Fibroblast of skin of scalp (primary cell): ENCODE measurements at regions not wholly inside any gene's neighbourhood (a gene's known extent, or its start where the extent isn't known, plus 50 kb on each side); places are given as distances from the start of the nearest gene placed in this dataset.

Experiments used
- DNase-seq: peaks from one replicate; pipeline ENCODE4 v3.0.0-alpha.2; 2013

GRCh38 chr1:106615473-106615872 lies 441.0 kb upstream of the PRMT6 start:
- no peak for DNase-seq

DNA sequence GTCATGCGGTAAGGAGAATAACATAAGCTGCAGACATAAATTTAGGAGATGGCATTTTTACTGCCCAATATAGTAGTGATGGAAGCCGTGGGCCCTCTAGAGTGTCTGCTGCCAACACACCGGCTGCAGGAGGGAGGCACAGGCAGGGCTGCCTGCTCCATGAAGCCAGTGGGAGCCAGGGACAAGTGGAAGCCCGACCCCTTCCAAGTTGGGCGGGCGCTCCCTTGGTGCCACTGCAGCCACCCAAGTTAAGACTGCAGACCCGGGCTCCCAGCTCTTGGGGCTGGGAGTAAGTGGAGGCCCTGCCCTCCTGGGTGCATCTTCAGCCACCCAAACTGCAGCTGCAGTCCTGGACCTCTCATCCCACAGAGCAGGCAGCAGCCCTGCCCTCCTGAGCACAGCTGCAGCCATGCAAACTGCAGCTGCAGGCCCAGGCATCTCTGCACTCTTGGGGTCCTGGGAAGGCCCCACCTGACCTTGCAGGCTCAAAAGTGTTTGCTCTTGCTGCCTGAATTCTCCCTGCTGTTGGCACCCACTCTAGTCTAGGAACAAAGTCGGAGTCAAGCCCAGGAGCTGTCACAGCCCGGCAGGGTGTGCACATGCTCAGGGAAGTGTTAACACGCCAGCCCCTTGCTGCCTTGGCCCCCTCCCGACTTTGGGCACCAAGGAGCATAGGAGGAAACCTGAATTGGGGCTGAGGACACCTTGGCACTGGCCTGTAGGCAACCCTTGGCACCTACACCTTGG lies 437.2 kb upstream of the PRMT6 start:
- DNase-seq, result no peak

DNA sequence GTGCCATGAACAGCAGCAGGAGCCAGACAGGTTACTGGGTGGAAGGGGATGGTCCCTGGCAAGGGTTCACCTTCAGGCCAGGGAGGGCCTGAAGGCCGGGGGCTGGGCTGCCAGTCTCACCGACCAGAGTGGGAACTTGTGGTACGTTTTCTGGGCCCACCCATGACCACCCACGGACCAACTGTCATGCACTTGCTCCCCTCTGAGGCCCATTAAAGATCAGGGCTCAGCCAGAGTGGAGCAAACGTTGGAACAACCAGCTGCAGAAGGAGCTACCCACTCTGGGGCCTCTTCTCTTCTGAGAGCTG lies 436.7 kb upstream of the PRMT6 start:
- no peak for DNase-seq

DNA sequence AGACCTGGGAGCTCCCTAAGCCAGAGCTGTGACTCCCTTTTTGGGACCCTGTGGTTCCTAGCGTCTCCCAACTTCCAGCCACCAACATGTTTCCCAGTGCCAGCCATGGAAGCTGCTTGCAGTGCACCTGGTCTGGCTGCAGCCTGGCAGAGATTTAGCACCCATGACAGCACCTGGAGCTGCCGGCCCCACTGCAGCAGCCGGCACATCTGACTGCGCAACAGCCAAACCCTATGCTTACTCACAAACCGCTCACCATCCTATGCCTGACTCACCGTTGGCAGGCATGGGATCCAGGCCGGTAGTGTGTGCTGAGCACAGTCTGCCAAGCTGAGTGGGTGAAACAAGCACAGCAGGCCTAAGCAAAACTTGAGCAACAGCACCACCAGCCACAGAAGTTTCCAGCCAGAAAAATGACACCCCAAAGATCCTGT lies 435.9 kb upstream of the PRMT6 start:
- DNase-seq, result peak; percentile 46

GRCh38 chr1:106621853-106622252 lies 434.6 kb upstream of the PRMT6 start:
- DNase-seq, result no peak

DNA sequence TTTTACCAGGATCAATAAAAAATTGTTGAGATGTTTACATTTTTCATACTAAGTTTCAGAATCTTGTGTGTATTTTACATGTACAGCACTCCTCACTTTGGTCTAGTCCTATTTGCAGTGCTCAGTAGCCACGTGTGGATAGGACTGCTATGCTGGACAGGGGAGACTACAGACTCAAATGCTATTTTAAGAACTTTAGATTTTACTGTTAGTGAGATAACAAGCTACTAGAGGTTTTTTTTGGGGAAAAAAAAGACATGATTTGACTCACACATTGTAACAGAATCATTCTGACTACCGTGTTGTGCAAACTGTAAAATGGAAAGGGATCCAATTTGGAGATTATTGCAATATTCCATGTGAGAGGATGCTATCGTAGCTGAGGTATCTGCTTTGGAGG lies 418.9 kb upstream of the PRMT6 start:
- no peak for DNase-seq

DNA sequence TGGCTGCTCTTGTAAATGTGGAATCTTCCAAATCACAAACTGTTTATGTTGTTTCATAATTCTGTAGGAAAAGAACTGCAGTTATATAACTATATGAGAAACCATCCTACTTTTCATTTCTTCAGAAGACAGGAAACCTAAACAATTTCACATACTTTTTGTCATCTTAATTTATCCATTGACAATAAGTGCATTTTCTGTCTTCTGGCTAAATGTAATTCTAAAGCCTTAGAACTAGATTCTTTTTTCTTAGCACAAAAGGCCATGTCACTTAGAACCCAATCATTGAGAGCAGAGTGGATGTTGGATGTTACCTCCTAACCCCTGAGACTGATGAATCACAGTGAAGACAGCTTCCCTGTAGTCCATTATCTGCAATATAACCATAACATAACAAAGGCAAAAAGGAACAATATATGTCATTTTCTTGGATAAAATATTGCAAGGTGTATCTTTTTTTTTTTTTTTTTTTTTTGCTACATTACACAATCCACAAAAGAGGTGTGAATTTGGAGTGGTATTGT lies 410.2 kb upstream of the PRMT6 start:
- no peak for DNase-seq

DNA sequence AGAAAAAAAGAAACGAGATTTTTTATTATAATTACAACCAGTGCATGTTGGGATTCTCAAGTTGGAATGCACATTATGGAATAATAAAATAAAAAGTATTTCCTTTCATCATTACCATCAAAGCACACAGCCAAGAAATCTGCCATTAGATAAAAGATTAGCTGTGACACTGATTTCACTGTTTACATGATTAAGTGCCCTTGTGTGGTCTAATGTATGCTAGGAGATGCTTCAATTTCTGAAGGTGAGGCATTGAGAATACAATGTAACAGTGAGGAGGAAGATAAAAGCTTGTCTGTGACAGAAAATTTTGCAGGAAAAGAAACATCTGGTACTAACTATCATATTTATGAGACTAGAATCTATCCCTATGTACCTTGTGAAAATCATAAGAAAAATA lies 409.7 kb upstream of the PRMT6 start:
- no peak for DNase-seq

DNA sequence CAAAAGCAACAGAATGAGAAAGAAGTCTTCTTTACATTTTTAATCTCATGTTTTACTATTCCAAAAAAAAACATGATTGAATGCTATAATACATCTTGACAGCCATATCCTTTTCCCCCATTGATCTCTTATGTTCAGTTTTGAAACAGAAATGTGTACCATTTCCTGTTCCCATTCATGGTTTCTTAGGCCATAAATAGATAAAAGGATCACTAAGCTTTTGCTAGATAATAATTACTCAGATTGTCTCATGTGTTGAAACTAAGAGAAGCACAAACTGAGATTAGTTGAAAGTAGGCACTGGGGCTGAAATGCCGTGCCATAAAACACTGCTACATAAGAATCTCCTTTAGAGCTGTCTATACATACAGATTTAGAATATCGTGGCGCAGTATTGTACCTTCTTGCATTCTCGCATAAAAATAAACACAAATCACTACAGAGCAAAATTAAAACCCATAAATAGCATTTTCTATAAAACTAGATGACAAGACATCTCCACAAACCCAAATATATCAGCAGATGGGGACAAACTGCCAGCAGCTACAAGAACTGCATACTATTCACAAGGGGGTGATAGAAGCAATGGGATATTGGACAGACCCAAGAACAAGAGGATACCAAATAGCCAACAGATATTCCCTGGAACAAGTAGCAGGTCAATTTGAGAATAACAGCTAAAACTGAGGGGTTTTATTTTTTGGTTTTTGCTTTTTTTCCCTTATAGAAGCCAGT lies 405.3 kb upstream of the PRMT6 start:
- DNase-seq, result peak; percentile 21

- no peak for DNase-seq
Measured at GRCh38 chr1:106659490-106660244, 396.8 kb upstream of the PRMT6 start.

DNA sequence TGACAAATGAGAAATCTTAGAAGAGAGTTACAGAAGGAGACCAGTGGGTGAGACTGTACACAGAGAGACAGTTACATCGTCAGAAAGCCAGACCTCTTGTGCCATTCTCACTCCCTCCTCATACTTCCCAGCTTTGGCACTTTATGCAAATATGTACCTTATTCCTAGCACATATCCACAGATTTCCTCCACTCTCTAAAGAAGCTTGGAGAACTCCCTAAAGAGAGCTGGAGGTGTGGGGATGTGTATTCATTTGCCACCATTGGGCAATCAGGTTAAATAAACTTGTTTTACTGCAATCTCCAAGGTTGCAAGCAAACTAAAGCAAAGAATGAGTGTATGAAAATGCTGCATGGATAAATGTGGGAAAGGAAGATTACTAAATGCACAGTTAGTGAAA lies 380.9 kb upstream of the PRMT6 start:
- DNase-seq, result no peak

GRCh38 chr1:106676021-106676420 lies 380.5 kb upstream of the PRMT6 start:
- peak; percentile 67 for DNase-seq

DNA sequence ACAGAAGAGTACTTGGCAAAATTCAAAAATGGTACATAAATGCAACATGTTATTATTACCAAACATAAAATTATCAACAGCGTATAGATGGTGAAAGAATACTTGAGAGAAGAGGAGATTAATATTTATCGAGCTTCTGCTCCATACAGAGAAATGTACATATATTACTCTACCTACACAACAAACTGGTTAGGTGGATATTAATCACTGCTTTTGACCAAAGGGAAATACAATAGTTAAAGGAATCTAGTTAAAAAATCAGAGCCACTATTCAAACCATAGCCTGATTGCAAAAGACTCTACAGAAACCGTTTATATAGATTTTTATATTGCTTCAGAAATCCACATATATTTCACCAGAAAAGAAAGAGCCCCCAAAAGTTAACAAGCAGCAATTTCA lies 379.3 kb upstream of the PRMT6 start:
- DNase-seq, result no peak

GRCh38 chr1:106677721-106678120 lies 378.8 kb upstream of the PRMT6 start:
- no peak for DNase-seq

DNA sequence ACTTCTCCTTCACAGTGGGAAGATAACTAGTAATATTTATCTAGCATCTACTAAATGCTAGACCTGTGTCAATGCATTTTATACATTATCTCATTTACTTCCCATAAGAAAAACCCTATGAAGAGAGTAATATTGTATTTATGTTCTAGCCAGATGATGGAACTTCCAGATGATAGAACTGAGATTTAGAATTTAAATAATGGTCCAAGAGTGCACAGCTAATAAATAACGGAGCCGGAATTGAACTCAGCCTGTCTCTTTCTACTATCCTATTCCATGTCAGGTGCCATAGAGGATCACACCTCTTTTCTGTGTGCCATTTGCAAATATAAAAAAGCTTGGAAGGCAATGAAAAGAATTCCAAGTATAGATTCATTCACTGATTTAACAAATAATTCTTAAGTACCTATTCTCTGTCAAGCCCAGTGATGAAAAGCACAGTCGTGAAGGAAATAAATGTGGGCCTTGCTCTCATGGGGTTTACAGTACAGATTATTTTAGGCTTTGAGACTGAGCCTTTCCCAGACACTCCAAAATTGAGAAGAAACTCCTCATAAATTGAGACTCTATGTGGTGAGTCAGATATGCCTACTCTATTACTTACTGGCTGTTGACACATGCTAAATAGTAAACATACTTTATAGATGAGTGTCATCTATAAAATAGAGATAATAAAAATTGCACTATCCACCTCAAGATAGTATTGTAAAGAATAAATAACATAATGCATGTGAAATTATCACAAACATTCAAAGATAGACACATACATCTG lies 378.0 kb upstream of the PRMT6 start:
- DNase-seq, result peak; percentile 66

DNA sequence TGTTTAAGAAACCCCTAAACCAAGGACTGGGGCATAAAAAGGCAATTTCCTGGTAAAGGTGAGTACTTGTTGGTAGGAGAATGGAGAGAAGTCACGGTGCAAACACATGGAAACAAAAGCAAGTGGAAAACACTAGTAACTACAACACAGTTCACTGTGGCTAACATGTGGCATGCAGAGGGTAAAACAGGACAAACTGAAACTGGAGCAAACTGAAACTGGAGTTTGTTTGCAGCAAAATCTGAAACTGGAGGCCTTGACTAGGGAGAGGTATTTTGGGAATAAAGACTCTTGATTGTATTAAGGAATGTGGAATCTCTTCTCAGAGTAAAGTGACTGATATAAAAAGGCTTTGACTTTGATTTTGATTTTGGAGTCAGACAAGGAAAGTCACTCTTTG lies 376.3 kb upstream of the PRMT6 start:
- DNase-seq, result peak; percentile 3

DNA sequence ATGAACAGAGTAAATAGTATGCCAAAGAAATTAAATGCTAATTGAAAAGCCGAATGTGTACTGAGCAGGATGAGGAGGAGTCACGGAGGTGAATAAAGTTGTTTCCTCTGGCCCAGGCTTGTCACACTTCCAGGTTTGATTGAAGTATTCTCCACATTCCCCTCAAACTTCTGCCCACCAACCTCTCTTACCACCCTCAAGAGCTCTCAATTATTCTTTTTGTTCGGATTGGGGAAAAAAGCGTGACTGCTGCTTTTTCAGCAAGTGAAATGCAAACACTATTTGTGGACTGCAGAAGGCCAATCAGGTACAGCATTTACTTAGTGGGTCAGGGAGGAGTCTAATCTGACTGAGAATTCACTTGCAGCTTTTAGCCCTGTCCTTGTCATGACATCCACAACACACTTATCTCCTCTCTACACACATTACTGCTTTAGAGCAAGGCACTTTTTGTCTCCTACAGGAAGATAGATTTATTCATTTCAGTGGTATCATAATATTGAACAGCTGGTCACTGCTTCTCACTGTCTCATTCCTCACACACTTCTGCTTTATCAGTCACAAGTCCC lies 375.6 kb upstream of the PRMT6 start:
- no peak for DNase-seq

GRCh38 chr1:106681939-106682522 lies 374.4 kb upstream of the PRMT6 start:
- no peak for DNase-seq

GRCh38 chr1:106688446-106688845 lies 368.0 kb upstream of the PRMT6 start:
- no peak for DNase-seq

- peak; percentile 48 for DNase-seq
Measured at GRCh38 chr1:106698660-106699059, 357.8 kb upstream of the PRMT6 start.

DNA sequence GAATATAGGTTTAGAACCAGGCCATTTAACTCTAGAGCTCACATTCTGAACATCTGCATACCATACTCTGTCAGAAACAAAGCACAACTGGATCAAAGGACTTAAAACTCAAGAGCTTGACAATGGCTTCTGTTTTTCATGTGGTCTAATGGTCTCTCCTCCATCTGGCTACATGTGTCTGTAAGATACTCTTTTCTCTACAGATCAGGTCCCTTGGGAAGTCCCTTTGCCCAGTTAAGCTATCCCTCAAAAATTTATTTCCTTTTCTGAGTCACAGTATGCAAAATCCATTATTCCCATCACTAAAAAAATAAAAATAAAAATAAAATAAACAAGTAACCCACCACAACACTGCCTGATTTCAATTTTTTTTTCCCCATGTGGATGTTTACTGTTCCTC lies 357.0 kb upstream of the PRMT6 start:
- DNase-seq, result peak; percentile 83

DNA sequence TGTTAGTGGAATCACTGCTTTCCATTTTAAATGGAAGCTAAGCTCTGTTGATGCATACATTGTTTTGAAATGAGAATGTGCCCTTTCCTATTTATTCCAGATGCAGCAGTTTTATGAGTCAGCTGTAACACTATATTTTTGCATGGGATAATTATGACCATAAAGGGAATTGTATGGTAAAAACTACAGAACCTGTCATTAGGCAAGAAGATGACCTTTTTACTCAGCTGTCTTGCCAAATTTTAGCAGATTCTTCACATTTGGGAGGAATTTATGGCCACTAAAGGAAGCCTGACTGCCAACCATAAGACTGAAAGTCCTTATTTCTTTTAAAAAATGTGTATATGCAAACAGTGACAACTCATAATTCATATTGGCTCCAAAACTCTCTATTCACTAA lies 356.3 kb upstream of the PRMT6 start:
- DNase-seq, result peak; percentile 94
